ENCODE measurements at regions not wholly inside any gene's neighbourhood (a gene's known extent, or its start where the extent isn't known, plus 50 kb on each side); places are given as distances from the start of the nearest gene placed in this dataset.

GRCh38 chr6:41471064-41471895 lies 74.9 kb upstream of the FOXP4 start:
- ATAC-seq = no peak
- no peak overlapping the region for H3K27ac Mint-ChIP-seq
- no peak for DNase-seq
- H3K27me3 Mint-ChIP-seq = peaks cover 70% of the 10 kb centered on the region
- no peaks in the 10 kb centered on the region for H3K9me3 Mint-ChIP-seq (ENCODE audit: low read depth)
- H3K4me3 Mint-ChIP-seq = no peak overlapping the region
- H3K36me3 Mint-ChIP-seq = no peaks in the 10 kb centered on the region
- peaks cover 5% of the 10 kb centered on the region for H3K4me1 Mint-ChIP-seq
- CTCF ChIA-PET = no interaction called here

GRCh38 chr6:41474213-41474933 lies 71.8 kb upstream of the FOXP4 start:
- DNase-seq = no peak
- H3K27me3 Mint-ChIP-seq = peaks cover 76% of the 10 kb centered on the region
- no peaks in the 10 kb centered on the region for H3K9me3 Mint-ChIP-seq (ENCODE audit: low read depth)
- H3K36me3 Mint-ChIP-seq = no peaks in the 10 kb centered on the region
- H3K4me3 Mint-ChIP-seq = no peak overlapping the region
- H3K4me1 Mint-ChIP-seq = peaks cover 5% of the 10 kb centered on the region
- H3K27ac Mint-ChIP-seq = no peak overlapping the region
- CTCF ChIA-PET = interaction anchor here (1.6 kb wide), 1 partner anchor 13 kb away, joined by 4 read pairs; no protein-coding TSS in a partner anchor
- ATAC-seq = no peak

GRCh38 chr6:41475164-41475563 lies 71.0 kb upstream of the FOXP4 start:
- DNase-seq = no peak
- no peak for ATAC-seq
- H3K27ac Mint-ChIP-seq = no peak overlapping the region
- no peaks in the 10 kb centered on the region for H3K36me3 Mint-ChIP-seq
- no peak overlapping the region for H3K4me3 Mint-ChIP-seq
- H3K9me3 Mint-ChIP-seq (ENCODE audit: low read depth) = no peaks in the 10 kb centered on the region
- CTCF ChIA-PET = interaction anchor here (1.6 kb wide), 1 partner anchor 14 kb away, joined by 4 read pairs; no protein-coding TSS in a partner anchor
- no peaks in the 10 kb centered on the region for H3K4me1 Mint-ChIP-seq
- peaks cover 71% of the 10 kb centered on the region for H3K27me3 Mint-ChIP-seq

- peaks cover 71% of the 10 kb centered on the region for H3K27me3 Mint-ChIP-seq
- no peaks in the 10 kb centered on the region for H3K4me1 Mint-ChIP-seq
- H3K9me3 Mint-ChIP-seq (ENCODE audit: low read depth) = no peaks in the 10 kb centered on the region
- CTCF ChIA-PET = no interaction called here
- H3K36me3 Mint-ChIP-seq = no peaks in the 10 kb centered on the region
- DNase-seq (no peak), ATAC-seq (no peak)
- H3K4me3 Mint-ChIP-seq = no peak overlapping the region
- H3K27ac Mint-ChIP-seq = no peak overlapping the region
Measured at GRCh38 chr6:41475737-41476357, 70.3 kb upstream of the FOXP4 start.

GRCh38 chr6:41476401-41476800 lies 69.8 kb upstream of the FOXP4 start:
- Mint-ChIP-seq H3K4me1 (no peaks in the 10 kb centered on the region), H3K36me3 (no peaks in the 10 kb centered on the region), H3K9me3 (ENCODE audit: low read depth) (no peaks in the 10 kb centered on the region), H3K27ac (no peak overlapping the region), H3K27me3 (peaks cover 71% of the 10 kb centered on the region), H3K4me3 (no peak overlapping the region)
- ATAC-seq = no peak
- DNase-seq = no peak
- CTCF ChIA-PET = no interaction called here

GRCh38 chr6:41477572-41477971 lies 68.6 kb upstream of the FOXP4 start:
- no peaks in the 10 kb centered on the region for H3K9me3 Mint-ChIP-seq (ENCODE audit: low read depth)
- no peak overlapping the region for H3K4me3 Mint-ChIP-seq
- no peak for ATAC-seq
- CTCF ChIA-PET = no interaction called here
- no peak for DNase-seq
- H3K4me1 Mint-ChIP-seq = no peaks in the 10 kb centered on the region
- peaks cover 69% of the 10 kb centered on the region for H3K27me3 Mint-ChIP-seq
- H3K27ac Mint-ChIP-seq = no peak overlapping the region
- no peaks in the 10 kb centered on the region for H3K36me3 Mint-ChIP-seq

- no peaks in the 10 kb centered on the region for H3K9me3 Mint-ChIP-seq (ENCODE audit: low read depth)
- no peaks in the 10 kb centered on the region for H3K36me3 Mint-ChIP-seq
- no peak overlapping the region for H3K4me3 Mint-ChIP-seq
- CTCF ChIA-PET = interaction anchor here (1.3 kb wide), 1 partner anchor 13 kb away, joined by 4 read pairs; no protein-coding TSS in a partner anchor
- no peaks in the 10 kb centered on the region for H3K4me1 Mint-ChIP-seq
- no peak for ATAC-seq
- H3K27me3 Mint-ChIP-seq = peaks cover 46% of the 10 kb centered on the region
- DNase-seq = no peak
- no peak overlapping the region for H3K27ac Mint-ChIP-seq
Measured at GRCh38 chr6:41483943-41484342, 62.2 kb upstream of the FOXP4 start.

GRCh38 chr6:41487860-41488432 lies 58.2 kb upstream of the FOXP4 start:
- H3K4me1 Mint-ChIP-seq = no peaks in the 10 kb centered on the region
- DNase-seq = no peak
- CTCF ChIA-PET = no interaction called here
- no peak overlapping the region for H3K27ac Mint-ChIP-seq
- no peaks in the 10 kb centered on the region for H3K36me3 Mint-ChIP-seq
- no peak for ATAC-seq
- peaks cover 51% of the 10 kb centered on the region for H3K27me3 Mint-ChIP-seq
- H3K4me3 Mint-ChIP-seq = no peak overlapping the region
- H3K9me3 Mint-ChIP-seq (ENCODE audit: low read depth) = no peaks in the 10 kb centered on the region

GRCh38 chr6:41488433-41489119 lies 57.6 kb upstream of the FOXP4 start:
- H3K27ac Mint-ChIP-seq = no peak overlapping the region
- H3K27me3 Mint-ChIP-seq = peaks cover 51% of the 10 kb centered on the region
- H3K4me1 Mint-ChIP-seq = no peaks in the 10 kb centered on the region
- H3K36me3 Mint-ChIP-seq = no peaks in the 10 kb centered on the region
- ATAC-seq (no peak), DNase-seq (no peak)
- no peak overlapping the region for H3K4me3 Mint-ChIP-seq
- no peaks in the 10 kb centered on the region for H3K9me3 Mint-ChIP-seq (ENCODE audit: low read depth)
- CTCF ChIA-PET = no interaction called here

GRCh38 chr6:41489120-41489851 lies 56.9 kb upstream of the FOXP4 start:
- DNase-seq (no peak), ATAC-seq (no peak)
- Mint-ChIP-seq H3K4me1 (no peaks in the 10 kb centered on the region), H3K27ac (no peak overlapping the region), H3K4me3 (no peak overlapping the region), H3K36me3 (no peaks in the 10 kb centered on the region), H3K9me3 (ENCODE audit: low read depth) (no peaks in the 10 kb centered on the region), H3K27me3 (peaks cover 50% of the 10 kb centered on the region)
- CTCF ChIA-PET = no interaction called here

GRCh38 chr6:41492261-41492891 lies 53.8 kb upstream of the FOXP4 start:
- no peak for DNase-seq
- Mint-ChIP-seq H3K27me3 (peaks cover 46% of the 10 kb centered on the region), H3K4me3 (no peak overlapping the region), H3K4me1 (no peaks in the 10 kb centered on the region), H3K36me3 (no peaks in the 10 kb centered on the region), H3K9me3 (ENCODE audit: low read depth) (no peaks in the 10 kb centered on the region), H3K27ac (no peak overlapping the region)
- CTCF ChIA-PET = no interaction called here
- no peak for ATAC-seq
